ENCODE measurements at regions not wholly inside any gene's neighbourhood (a gene's known extent, or its start where the extent isn't known, plus 50 kb on each side); places are given as distances from the start of the nearest gene placed in this dataset.
"Not testable (repeated sequence)": the region's sequence is repeated elsewhere in the genome, so short reads cannot be mapped to it uniquely, and the experiment has no call there.

DNA sequence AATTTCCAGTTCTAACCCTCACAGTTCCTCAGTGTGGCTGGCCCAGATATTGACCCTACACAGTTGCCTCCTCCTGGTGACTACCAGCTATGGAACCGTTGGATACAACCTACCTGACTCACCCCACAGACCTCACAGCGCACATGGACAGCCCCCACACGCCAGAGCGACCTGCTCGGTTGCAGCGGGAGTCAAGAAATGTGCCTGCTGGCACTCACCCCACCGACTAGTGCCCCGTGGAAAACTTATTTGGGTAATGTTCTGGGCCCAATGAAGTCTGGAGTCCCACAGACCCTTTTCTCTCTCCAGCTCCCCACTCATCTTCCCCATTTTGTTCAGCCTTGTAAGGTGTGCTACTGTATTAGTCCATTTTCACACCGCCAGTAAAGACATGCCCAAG is 2770.8 kb downstream of the RPIA start:
- H3K36me3 ChIP-seq (ENCODE audit: control insufficient read depth in 5 of 5, insufficient read depth in 5 of 5, low read length in 5 of 5); H3K27me3 ChIP-seq (ENCODE audit: control insufficient read depth in 5 of 5, insufficient read depth in 4 of 5, low read length in 5 of 5); H3K27ac ChIP-seq (ENCODE audit: low read depth, low read length); H3K4me1 ChIP-seq (ENCODE audit: control insufficient read depth in 5 of 5, insufficient read depth in 5 of 5, low read length in 5 of 5); H3K9me3 ChIP-seq (ENCODE audit: control insufficient read depth in 5 of 5, low read length in 5 of 5); H3K4me3 ChIP-seq (ENCODE audit: low read depth in 1 of 5, low read length in 5 of 5); H3K9ac ChIP-seq (ENCODE audit: low read length in 5 of 5): not testable (repeated sequence)

DNA sequence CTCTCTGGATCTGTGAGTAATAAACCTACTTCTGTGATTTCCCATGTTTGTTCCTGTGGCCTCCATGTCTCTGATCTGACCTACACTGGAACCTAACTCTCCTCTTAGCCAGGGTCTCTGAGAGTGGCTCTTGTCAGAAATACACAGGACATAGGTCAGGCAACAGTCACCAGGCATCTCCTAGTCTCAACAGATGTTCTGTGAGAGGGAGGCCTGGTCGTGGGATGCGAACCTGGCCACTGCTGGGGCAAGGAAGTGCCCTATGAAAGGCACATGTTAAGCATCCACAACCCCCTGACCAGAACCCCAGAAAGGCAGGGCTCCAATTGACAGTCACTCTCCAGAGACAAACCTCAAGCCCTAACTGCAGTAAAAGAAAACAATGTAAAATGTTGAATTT is 2771.5 kb downstream of the RPIA start:
- not testable (repeated sequence) for H3K27ac ChIP-seq (ENCODE audit: low read depth, low read length)

DNA sequence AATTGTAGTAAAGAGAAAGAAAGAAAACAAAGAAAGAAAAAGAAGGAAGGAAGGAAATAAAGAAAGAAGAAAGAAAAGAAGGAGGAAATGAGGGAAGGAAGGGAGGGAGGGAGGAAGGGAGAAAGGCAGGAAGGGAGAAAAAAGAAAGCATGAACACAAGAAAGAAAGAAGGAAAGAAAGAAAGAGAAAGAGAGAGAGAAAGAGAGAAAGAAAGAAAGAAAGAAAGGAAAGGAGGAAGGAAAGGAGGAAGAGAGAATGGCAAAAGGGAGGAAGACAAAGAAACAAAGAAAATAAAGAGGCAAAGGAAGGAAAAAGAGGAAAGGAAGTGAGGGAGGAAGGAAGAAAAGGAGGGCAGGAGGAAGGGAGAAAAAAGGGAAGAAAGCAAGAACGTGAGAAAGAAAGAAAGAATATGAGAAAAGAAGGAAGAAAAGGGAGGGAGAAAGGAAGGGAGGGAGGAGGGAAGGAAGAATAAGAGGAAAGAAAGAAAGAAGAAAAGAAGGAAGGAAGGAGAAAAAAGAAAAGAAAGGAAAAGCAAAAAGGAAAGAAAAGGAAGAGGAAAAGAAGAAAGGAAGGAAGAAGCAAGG is 2775.4 kb downstream of the RPIA start:
- not testable (repeated sequence) for H3K36me3 ChIP-seq (ENCODE audit: control insufficient read depth in 5 of 5, insufficient read depth in 5 of 5, low read length in 5 of 5); H3K27me3 ChIP-seq (ENCODE audit: control insufficient read depth in 5 of 5, insufficient read depth in 4 of 5, low read length in 5 of 5); H3K9ac ChIP-seq (ENCODE audit: low read length in 5 of 5); H3K27ac ChIP-seq (ENCODE audit: low read depth, low read length); H3K9me3 ChIP-seq (ENCODE audit: control insufficient read depth in 5 of 5, low read length in 5 of 5); H3K4me1 ChIP-seq (ENCODE audit: control insufficient read depth in 5 of 5, insufficient read depth in 5 of 5, low read length in 5 of 5); H3K4me3 ChIP-seq (ENCODE audit: low read depth in 1 of 5, low read length in 5 of 5)

More for the DNA sequence above, 2771.5 kb downstream of the RPIA start:
- H3K4me1 ChIP-seq (ENCODE audit: control insufficient read depth in 5 of 5, insufficient read depth in 5 of 5, low read length in 5 of 5); H3K36me3 ChIP-seq (ENCODE audit: control insufficient read depth in 5 of 5, insufficient read depth in 5 of 5, low read length in 5 of 5); H3K4me3 ChIP-seq (ENCODE audit: low read depth in 1 of 5, low read length in 5 of 5); H3K9ac ChIP-seq (ENCODE audit: low read length in 5 of 5); H3K27me3 ChIP-seq (ENCODE audit: control insufficient read depth in 5 of 5, insufficient read depth in 4 of 5, low read length in 5 of 5); H3K9me3 ChIP-seq (ENCODE audit: control insufficient read depth in 5 of 5, low read length in 5 of 5): not testable (repeated sequence)

DNA sequence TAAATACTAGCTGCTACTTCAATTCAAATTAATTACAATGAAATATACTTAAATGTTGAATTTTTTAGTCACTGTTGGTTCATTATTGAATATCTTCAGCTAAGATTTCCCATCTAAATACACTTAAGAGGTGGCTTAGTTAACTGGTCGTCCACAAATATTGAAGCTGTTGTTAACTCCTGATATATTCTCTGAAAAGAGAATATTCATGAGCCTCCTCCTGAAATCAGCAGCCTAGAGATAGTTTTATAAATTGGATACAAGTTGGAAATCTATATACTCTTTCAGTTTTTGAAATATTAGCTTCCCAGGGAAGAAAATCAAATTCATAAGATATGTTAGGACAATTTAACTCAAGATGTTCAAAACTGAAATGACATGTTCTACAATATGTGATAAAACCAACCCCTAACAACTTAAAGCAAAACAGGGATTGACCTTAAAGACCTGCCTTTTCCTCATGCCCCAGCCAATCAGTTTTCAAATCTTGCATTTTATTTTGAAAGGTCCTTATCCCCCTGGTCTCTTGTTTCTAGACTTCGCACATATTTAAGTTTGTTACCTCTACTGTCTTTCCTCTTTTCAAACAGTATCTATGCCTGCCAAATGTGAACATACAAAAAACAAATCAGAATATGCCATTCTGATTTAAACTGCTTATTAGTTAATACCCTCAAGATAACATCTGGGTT is 2784.9 kb downstream of the RPIA start:
- not testable (repeated sequence) for H3K36me3 ChIP-seq (ENCODE audit: control insufficient read depth in 5 of 5, insufficient read depth in 5 of 5, low read length in 5 of 5); H3K9ac ChIP-seq (ENCODE audit: low read length in 5 of 5); H3K4me3 ChIP-seq (ENCODE audit: low read depth in 1 of 5, low read length in 5 of 5); H3K27ac ChIP-seq (ENCODE audit: low read depth, low read length); H3K9me3 ChIP-seq (ENCODE audit: control insufficient read depth in 5 of 5, low read length in 5 of 5); H3K4me1 ChIP-seq (ENCODE audit: control insufficient read depth in 5 of 5, insufficient read depth in 5 of 5, low read length in 5 of 5)
- H3K27me3 ChIP-seq (ENCODE audit: control insufficient read depth in 5 of 5, insufficient read depth in 4 of 5, low read length in 5 of 5) = peaks cover 0 to 12% (median under 1%) of the 10 kb centered on the region in 5 donors

DNA sequence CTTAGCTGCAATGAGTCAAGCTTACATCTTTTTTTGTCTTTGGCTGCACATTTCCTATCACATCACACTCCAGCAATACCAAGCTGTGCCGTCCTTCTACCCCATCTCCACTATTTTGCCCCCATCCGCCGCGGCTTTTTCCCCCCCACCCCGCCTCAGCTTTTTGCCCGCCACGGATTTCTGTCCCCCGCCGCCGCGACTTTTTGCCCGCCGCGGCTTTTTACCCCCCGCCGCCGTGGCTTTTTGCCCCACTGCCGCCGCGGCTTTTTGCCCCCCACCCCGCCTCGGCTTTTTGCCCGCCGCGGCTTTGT is 2785.4 kb downstream of the RPIA start:
- H3K36me3 ChIP-seq (ENCODE audit: control insufficient read depth in 5 of 5, insufficient read depth in 5 of 5, low read length in 5 of 5); H3K4me1 ChIP-seq (ENCODE audit: control insufficient read depth in 5 of 5, insufficient read depth in 5 of 5, low read length in 5 of 5); H3K27ac ChIP-seq (ENCODE audit: low read depth, low read length); H3K9me3 ChIP-seq (ENCODE audit: control insufficient read depth in 5 of 5, low read length in 5 of 5); H3K4me3 ChIP-seq (ENCODE audit: low read depth in 1 of 5, low read length in 5 of 5); H3K9ac ChIP-seq (ENCODE audit: low read length in 5 of 5): not testable (repeated sequence)
- peaks cover 0 to 12% (median 3%) of the 10 kb centered on the region in 5 donors for H3K27me3 ChIP-seq (ENCODE audit: control insufficient read depth in 5 of 5, insufficient read depth in 4 of 5, low read length in 5 of 5)

DNA sequence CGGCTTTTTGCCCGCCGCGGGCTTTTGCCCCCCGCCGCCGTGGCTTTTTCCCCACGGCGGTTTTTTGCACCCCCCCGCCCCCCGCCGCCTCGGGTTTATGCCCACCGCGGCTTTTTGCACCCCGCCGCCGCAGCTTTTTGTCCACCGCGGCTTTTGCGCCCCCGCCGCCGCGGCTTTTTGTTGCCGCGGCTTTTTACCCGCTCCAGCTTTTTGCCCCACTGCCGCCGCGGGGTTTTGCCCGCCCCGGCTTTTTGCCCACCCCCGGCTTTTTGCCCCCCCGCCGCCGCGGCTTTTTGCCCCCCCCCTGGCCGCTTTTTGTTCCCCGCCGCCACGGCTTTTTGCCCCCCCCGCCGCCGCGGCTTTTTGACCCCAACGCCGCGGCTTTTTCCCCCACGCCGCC is 2785.8 kb downstream of the RPIA start:
- H3K27ac ChIP-seq (ENCODE audit: low read depth, low read length); H3K4me1 ChIP-seq (ENCODE audit: control insufficient read depth in 5 of 5, insufficient read depth in 5 of 5, low read length in 5 of 5); H3K36me3 ChIP-seq (ENCODE audit: control insufficient read depth in 5 of 5, insufficient read depth in 5 of 5, low read length in 5 of 5); H3K9ac ChIP-seq (ENCODE audit: low read length in 5 of 5); H3K9me3 ChIP-seq (ENCODE audit: control insufficient read depth in 5 of 5, low read length in 5 of 5): not testable (repeated sequence)
- Histone ChIP-seq H3K4me3 (ENCODE audit: low read depth in 1 of 5, low read length in 5 of 5) (peak overlapping the region in 1 of 5 donors; percentile 60), H3K27me3 (ENCODE audit: control insufficient read depth in 5 of 5, insufficient read depth in 4 of 5, low read length in 5 of 5) (peaks cover 0 to 10% (median 3%) of the 10 kb centered on the region in 5 donors)

DNA sequence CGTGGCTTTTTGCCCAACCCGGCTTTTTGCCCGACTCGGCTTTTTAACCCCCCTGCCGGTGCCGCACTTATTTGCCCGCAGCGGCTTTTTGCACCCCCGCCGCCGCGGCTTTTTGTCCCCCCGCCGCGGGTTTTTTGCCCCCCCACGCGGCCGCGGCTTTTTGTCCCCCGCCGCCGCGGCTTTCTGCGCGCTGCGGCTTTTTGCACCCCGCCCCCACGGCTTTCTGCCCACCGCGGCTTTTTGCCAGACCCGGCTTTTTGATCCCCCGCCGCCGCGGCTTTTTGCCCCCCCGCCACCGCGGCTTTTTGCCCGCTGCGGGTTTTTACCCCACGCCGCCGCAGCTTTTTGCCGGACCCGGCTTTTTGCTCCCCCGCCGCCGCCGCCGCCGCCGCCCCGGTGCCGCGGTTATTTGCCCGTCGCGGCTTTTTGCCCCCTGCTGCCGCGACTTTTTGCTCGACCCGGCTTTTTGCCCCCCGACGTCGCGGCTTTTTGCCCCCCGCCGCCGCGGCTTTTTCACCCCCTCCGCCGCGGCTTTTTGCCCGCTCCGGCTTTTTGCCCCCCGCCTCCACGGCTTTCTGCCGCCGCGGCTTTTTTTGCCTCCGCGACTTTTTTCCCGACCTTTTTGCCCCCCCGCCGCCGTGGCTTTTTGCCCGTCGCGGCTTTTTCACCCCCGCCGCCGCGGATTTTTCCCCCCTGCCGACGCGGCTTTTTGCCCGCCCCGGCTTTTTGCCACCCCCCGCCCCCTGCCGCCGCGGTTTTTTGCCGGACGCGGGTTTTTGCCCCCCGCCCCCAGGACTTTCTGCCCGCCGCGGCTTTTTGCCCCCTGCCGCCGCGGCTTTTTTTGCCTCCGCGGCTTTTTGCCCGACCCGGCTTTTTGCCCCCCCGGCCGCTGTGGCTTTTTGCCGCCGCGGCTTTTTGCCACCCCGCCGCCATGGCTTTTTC is 2786.5 kb downstream of the RPIA start:
- Histone ChIP-seq H3K27me3 (ENCODE audit: control insufficient read depth in 5 of 5, insufficient read depth in 4 of 5, low read length in 5 of 5) (peaks cover 0 to 10% (median 3%) of the 10 kb centered on the region in 5 donors), H3K9ac (ENCODE audit: low read length in 5 of 5) (no peak overlapping the region), H3K36me3 (ENCODE audit: control insufficient read depth in 5 of 5, insufficient read depth in 5 of 5, low read length in 5 of 5) (no peaks in the 10 kb centered on the region), H3K4me1 (ENCODE audit: control insufficient read depth in 5 of 5, insufficient read depth in 5 of 5, low read length in 5 of 5) (peaks cover 0 to 10% (median 3%) of the 10 kb centered on the region in 5 donors), H3K9me3 (ENCODE audit: control insufficient read depth in 5 of 5, low read length in 5 of 5) (no peaks in the 10 kb centered on the region), H3K27ac (ENCODE audit: low read depth, low read length) (no peak overlapping the region), H3K4me3 (ENCODE audit: low read depth in 1 of 5, low read length in 5 of 5) (peak overlapping the region in 3 of 5 donors; percentile 28 to 60 (median 36))

DNA sequence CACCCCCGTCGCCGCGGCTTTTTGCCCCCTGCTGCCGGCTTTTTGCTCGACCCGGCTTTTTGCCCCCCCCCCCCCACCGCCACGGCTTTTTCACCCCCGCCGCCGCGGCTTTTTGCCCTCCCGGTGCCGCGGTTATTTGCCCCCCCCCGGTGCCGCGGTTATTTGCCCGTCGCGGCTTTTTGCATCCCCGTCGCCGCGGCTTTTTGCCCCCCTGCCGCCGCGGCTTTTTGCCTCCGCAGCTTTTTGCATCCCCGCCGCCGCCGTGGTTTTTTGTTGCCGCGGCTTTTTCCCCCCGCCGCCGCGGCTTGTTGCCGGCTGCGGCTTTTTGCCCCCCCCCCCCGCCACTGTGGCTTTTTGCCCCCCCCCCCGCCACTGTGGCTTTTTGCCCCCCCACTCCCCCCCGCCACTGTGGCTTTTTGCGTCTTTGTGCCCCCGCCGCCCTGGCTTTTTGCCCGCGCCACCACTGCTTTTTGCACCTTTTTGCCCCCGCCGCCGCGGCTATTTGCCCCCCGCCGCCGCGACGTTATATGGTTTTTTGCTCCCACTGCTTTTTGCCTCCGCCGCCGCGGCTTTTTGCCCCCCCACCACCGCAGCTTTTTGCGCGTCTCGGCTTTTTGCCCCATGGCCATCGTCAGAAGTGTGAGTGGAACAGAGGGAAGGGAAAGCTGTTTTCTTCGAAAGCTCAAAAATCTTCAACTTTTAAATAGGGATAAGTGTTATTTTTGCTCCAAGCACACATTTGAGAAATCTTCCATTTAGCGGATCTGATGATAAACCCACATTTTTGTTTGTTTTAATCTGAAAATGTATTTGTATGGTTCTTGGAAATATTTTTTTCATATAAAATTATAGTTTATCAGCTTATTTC is 2787.6 kb downstream of the RPIA start:
- not testable (repeated sequence) for H3K9me3 ChIP-seq (ENCODE audit: control insufficient read depth in 5 of 5, low read length in 5 of 5); H3K27me3 ChIP-seq (ENCODE audit: control insufficient read depth in 5 of 5, insufficient read depth in 4 of 5, low read length in 5 of 5)
- peak overlapping the region in 1 of 5 donors; percentile 60 for H3K4me3 ChIP-seq (ENCODE audit: low read depth in 1 of 5, low read length in 5 of 5)

DNA sequence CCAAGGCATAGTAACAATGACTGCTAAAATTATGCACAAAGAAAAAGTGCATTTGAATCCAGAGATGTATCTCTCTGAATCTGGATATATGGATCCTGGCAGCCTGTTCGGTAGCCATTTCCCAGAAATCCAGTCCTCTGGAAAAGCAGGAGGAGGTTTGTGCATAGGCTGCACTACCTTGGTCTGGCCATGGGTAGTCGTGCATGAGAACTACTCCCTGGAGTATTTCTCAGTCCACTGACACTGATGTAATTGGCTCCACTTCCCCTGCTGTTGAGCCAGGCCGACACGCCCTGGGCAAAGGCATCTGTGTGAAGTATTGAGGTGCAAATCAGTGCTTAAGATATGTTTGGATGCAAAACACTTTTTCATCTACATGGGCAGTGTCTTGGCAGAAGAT is 2793.8 kb downstream of the RPIA start:
- H3K9me3 ChIP-seq (ENCODE audit: control insufficient read depth in 5 of 5, low read length in 5 of 5); H3K4me3 ChIP-seq (ENCODE audit: low read depth in 1 of 5, low read length in 5 of 5); H3K9ac ChIP-seq (ENCODE audit: low read length in 5 of 5); H3K36me3 ChIP-seq (ENCODE audit: control insufficient read depth in 5 of 5, insufficient read depth in 5 of 5, low read length in 5 of 5); H3K27me3 ChIP-seq (ENCODE audit: control insufficient read depth in 5 of 5, insufficient read depth in 4 of 5, low read length in 5 of 5); H3K4me1 ChIP-seq (ENCODE audit: control insufficient read depth in 5 of 5, insufficient read depth in 5 of 5, low read length in 5 of 5); H3K27ac ChIP-seq (ENCODE audit: low read depth, low read length): not testable (repeated sequence)

More for the DNA sequence above, 2787.6 kb downstream of the RPIA start:
- H3K9ac ChIP-seq (ENCODE audit: low read length in 5 of 5); H3K4me1 ChIP-seq (ENCODE audit: control insufficient read depth in 5 of 5, insufficient read depth in 5 of 5, low read length in 5 of 5); H3K36me3 ChIP-seq (ENCODE audit: control insufficient read depth in 5 of 5, insufficient read depth in 5 of 5, low read length in 5 of 5); H3K27ac ChIP-seq (ENCODE audit: low read depth, low read length): not testable (repeated sequence)
